ENCODE measurements at regions not wholly inside any gene's neighbourhood (a gene's known extent, or its start where the extent isn't known, plus 50 kb on each side); places are given as distances from the start of the nearest gene placed in this dataset.
"Not testable (repeated sequence)": the region's sequence is repeated elsewhere in the genome, so short reads cannot be mapped to it uniquely, and the experiment has no call there.

DNA sequence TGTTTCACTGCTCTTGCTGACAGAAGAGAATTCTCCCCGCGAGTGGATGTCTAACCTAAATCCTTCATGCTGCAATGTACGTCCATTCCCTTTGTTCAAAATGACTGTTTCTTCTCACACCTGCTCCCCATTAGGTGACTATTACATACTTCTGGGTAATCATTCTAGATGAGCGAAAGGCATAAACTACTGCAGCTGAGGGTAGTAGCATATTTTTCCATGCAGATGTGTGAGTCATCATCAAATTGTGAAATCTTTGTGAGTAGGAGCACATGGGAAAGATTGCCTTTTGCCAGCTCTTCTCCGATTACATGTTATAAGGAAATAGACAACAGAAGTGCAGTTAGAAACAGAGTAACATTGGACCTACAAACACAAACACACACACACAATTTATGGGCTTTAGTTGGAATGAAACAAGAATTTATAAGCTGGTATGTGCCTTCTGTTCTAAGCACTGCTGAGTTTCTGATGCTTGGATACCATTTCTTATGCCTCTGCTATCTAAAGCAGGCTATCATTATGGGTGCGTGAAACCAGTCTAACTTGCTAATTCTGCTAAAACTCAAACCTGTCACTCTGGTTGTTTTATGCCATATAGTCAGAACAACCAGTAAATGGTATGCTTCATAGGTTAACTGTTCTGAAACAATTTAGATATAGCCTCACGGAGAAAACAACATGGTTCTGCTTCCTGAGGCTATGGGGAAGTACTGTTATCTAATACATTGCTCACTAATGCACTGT lies 346.9 kb upstream of the PSMD7 start:
- DNase-seq: no peak

DNA sequence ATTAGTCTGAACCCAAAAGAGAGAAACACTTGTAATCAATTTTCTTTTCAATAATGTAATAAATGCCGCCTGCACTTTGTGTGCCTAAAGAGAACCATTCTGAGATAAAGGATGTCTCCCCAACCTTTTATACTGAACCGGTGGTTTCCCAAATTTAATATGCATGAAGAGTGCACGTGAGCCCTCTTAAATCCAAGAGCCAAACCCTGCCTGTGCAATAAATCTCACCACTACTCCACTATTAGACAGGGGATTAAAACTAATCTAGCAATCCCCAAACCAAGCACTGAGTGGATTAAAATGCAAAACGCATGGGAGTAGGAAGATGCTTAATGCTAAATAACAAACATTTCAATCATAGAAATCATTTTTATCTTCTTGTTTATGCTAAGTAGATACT lies 351.0 kb upstream of the PSMD7 start:
- DNase-seq: no peak

DNA sequence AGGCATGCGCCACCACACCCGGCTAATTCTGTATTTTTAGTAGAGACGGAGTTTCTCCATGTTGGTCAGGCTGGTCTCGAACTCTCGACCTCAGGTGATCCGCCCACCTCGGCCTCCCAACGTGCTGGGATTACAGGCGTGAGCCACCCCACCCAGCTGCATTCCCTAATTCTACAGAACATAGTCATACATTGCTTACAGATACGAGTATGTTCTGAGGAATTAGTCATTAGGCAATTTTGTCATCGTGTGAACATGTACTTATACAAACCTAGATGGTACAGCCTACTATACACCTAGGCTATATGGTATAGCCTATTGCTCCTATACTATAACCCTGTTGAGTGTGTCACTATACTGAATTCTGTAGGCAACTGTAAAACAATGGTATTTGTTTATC lies 353.4 kb upstream of the PSMD7 start:
- not testable (repeated sequence) for DNase-seq

DNA sequence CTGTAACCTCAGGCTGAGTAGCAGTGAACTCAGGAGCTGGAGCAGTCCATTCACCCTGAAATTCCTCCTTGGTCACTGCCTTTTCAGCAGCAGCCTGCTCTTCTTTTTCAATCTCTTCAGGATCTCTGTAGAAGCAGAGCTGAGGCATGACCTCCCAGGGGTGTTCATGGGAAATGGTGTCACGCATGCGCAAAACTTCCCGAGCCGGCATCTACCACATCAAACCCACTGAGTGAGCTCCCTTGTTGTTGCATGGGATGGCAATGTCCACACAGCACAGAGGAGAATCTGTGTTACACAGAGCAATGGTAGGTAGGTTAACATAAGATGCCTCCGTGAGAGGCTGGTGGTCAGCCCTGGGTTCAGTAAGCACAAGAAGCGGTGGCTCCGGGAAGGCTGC lies 355.8 kb upstream of the PSMD7 start:
- DNase-seq: not testable (repeated sequence)

DNA sequence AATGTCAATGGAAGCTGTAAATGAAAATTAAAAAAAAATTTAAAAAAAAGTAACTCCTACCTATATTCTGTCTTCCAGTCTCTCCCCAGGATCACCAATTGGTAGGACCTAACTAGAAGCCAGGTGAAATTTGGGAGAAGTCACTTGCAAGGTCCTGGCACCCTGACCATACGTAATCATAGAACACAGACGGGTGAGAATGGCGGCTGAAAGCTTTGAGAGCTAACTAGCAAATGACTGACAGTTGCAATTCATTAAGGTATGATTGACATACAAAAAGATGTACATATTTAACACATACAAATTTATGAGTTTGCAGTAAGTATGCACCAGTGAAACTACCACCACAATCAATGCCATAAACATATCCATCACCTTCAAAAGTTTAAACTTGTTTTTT lies 372.7 kb upstream of the PSMD7 start:
- DNase-seq: no peak

DNA sequence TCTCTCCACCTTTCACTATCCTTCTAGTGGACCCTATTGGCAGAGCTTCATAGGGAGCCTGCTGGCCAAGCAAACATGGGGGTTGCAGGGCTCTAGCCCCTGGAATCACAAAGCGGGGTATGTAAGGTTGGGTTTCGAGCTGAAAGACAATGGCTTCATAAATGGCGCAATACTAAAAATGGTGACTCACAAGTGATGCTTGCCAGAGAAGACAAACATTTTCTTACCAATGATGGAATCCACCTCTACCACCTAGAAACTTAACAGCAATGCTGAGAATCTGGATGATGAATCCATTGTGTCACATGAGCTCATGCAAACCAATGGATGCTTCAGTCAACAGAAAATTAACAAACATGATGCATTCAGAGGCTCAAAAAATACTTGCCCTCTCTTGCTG lies 375.3 kb upstream of the PSMD7 start:
- no peak for DNase-seq

DNA sequence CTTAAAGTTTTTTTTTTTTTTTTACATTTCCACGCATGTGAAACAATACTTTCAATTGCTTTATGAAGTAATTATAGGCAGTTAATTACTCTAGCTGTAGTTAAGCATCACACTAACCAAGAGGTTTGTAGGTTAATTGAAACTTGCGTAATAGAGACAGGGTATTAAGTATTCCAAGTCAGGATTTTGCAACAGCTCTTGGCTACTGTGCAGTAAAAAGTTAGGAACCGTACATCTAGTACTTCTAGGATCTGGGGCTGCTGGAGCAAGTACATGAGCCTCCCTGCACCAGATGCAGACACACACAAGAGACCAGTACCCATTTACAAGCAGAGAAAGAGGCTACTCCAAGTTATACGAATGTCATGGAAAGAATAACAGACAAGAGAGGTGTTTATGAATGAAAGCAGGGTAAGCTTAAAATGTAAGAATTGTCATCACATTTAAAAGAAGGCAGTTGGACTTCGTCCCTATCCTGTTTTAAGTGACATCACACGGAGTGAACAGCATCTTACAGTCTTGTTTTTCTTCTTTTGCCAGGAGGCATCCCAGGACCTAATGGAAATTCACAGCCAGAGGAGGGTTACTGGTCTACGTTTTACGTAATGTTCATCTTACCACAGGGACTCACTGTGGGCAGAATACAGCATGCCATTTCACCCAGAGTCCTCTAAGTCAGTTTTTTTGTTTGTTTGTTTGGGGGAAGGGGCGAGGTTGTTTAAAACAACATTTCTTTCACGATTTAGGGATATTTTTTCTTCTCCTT lies 379.6 kb upstream of the PSMD7 start:
- no peak for DNase-seq

DNA sequence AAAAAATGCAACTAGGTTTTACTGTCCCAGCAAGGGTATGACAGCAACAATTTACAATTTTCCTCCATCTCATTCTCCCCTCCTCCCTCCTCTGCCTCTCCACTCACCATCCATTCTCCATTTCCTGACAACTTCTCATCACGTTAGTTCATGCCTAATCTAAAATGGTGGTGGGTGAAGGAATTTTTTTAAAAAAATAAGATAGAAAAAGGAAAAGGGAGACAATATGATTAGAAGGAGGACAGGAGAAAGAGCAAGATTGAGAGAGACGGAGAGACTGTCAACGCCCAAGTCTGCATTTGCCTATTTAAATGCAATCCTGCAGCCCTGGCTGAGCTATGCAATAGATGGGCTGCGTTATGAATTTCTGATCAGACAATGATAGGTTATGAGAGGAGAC lies 380.7 kb upstream of the PSMD7 start:
- DNase-seq: no peak

DNA sequence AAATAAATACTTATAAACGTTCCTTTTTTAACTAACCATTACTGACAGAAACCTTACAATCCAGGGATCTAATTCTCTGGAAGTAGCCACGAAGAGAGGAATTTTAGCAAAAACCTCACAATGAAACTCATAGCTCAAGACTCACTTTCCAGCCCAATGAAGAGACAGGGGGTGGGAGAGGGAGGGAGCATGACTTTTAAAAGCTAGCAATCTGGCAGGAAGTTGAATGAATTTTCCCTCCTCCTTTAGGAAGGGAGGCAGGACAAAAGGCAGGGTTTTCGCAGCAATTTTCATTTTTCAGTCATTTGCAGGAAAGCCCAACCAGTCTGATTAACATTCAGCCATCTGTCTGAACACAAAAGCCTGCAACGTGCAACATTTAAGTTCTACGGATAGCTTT lies 381.5 kb upstream of the PSMD7 start:
- DNase-seq: no peak

DNA sequence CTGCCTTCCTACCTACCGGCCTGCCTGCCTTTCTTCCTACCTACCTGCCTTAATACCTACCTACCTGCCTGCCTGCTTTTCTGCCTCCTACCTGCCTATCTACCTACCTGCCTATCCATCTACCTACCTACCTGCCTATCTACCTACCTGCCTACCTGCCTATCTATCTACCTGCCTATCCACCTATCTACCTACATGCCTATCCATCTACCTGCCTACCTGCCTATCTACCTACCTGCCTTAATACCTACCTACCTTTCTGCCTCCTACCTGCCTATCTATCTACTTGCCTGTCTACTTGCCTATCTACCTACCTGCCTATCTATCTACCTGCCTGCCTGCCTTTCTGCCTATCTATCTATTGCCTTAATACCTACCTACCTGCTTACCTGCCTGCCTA lies 383.8 kb upstream of the PSMD7 start:
- DNase-seq: no peak

DNA sequence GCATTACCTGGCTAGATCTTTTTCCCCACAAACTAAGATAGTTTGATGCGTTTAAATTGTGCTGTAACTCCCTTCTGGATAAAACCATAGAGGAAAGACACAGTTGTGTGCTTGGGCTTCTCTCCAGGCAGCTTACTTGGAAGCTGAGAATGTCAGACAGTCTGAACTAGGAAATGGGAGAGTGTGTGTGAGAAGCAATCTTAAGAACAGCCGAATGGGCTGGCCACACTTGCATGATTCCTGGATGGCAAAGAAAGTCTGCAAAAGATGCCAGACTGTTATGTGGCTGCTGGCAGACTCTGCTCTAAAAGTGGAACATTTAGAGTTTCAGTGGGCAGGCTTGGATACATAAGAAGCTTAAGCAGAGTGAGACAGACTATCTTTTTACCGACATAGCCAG lies 384.3 kb upstream of the PSMD7 start:
- DNase-seq: no peak

DNA sequence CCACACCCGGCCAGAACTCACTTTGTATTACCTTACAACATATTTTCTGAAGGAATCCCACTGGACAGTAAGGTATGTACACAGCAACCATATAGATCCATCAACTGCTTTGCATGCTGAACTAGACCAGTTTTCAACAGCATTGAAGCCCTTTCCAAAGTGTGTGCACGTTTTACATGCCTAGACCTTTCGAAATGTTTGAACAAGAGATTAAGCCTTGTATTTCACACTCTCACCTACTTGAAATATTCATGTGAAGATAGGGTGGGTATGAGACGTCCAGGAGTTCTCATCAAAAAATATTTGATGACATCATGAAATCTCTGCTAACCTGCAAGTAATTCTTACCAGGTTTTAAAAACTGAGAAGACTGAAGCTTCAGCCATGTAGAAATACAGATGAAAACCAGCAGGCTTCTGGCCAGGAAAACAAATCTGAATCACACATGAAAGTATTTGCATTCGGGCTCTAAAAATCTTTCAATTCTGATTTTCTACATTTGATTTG lies 387.0 kb upstream of the PSMD7 start:
- DNase-seq: no peak

DNA sequence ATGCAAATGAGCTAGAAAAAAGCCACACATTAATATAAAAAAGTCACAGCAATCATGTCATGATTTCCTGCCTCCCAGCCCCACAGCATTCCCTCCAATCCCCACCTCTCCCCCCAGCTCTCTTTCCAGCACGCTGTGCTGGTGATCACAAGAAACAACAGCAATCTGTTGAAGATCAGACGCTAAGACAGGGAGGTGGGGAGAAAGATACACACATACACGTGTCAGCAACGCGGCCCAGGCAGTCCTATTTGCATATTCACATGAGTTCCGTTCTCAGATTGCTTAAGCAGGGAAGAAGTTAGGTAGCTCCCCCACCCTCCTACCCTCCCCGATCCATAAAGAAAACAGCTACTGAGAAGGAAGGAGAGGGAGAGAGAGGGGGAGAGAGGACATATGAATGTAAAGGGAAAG lies 405.5 kb upstream of the PSMD7 start:
- DNase-seq: no peak

DNA sequence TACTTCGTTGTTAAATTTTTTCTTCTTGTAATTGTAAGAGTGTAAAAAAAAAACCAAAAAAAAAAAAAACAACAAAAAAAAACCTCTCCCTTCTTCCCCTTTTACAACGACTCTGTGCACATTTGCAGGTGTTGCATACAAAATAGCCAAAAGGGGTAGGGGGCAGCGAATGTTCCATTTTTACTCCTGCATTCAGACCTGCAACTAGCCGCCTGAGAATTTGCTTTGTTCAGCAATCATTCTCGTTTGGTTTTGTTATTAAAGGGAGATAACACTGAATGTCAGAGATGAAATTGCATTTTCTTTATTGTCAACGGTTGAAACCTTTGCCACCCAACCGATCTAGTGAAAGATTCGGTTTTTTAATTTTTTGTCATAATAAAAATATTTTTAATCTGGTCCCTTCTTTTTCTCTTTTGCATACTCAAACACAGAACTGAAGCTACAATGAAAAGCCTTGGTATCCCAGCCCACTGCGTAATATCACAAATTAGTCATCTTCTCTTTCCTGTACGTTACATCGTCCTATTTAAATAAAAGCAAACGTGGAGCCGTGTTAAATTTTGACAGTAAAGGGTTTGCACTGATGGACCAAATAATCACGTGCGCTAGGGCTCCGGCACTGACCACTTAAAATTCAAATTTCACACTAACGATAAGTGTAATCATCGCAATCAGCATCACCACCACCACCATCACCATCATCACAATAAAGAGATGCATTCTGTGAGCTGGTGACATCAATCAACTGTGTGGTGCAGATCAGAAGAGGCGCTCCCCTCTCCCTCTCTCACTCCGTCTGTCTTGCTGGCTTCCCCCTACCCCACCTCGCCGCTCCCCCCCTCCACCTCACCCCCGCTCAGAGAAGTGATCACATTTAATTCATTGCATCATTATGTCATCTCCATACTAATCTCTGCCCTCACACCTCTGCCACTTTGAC lies 406.2 kb upstream of the PSMD7 start:
- no peak for DNase-seq

DNA sequence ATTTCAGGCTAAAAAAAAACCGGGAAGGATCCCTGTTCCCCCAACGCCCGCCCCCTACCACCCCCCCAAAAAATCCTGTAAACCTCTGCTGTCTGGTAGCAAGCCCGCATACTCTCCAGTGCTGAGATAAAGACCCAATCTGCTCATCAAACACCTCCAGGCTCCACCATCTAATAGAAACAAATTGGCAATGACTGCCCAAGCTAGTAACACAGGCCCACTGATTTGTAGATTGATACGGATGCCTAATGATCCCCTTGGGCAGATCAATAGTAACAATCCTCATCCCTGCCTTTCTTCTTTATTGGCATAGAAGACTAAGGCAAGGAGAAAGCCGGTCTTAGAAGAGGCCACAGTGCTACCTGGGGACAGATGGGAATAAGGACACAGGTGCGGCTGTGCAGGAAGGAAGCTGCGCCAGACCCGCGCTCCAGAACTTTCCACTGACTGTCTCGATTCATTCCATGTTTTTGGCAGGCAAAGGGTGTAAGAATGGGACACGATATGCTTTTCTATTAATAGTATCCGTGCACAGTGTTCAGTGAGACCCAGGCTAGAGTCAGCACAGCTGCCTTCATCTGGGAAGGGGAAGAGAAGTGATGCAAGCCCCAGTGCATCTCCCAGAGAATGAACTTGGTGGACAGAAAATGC lies 407.6 kb upstream of the PSMD7 start:
- DNase-seq: no peak

DNA sequence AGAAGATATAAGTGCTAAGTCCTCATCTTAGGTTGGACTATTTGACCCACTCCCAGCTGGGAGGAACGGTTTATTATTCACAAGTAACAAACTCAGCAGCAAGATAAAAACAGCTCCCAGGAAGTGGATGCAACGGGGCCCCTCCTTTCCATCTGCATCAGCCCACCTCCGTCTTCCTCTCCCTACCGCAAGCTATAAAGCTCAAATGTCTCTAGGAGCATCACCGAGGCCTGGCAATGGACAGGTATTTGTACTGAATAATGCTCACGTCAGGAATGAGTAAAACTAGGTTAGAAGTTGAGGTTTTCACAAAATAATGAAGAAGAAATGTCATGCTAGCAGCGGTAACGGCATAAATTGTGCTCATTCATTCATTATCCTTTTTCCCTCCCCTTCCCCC lies 408.7 kb upstream of the PSMD7 start:
- DNase-seq: no peak

DNA sequence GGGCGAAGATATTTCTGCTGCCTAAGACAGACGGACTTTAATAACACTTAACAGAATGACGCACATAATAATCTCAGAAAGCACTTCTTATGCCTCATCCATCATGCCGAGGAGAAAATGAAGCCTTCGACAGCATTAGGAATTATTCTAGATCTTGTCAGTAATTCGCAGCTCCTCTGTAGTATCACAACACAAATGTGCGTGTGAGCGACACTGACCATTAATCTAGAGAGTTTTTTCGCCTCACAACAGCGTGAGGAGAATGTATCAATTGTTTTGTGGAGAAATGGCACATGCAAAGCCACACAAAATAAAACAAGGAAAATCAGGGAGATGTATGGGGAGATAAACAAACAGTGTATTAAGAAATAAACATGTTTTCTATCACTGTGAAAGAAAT lies 410.2 kb upstream of the PSMD7 start:
- DNase-seq: no peak

DNA sequence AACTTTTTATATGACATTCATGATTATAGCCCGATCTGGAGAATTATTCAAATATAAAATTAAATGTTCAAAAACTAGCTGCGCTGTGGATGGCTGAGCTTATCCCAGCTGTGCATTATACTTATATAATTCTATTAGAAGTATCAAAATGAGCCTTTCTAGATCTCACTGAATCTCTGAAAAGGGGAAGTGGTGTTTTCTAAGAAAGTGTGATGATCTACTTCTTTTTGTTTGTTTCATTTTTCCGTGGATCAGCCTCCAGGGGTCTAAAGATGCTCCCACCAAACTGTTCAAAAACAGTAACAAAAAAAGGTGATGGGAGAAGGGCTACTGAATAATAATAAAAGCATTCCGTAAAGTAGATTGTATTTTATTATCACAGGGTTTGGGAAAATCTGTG lies 411.3 kb upstream of the PSMD7 start:
- DNase-seq: no peak

DNA sequence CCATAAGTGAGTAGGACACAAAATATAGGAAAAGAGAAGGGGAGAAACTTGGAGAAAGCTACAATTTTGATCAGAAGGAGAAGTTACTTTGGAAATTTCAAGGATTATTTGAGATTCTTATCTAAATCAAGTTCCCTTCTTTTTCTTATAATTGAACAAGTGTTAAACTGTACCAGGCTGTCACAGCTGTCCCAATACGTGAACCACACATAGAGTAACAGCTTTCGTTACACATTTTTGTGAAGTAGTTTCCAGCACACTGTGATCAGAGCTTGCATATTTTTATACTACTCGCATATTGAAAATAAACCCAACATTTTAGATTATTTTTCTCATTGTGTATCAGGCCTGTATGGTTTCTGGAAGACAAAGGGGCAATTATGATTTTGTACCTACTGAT lies 412.8 kb upstream of the PSMD7 start:
- no peak for DNase-seq

DNA sequence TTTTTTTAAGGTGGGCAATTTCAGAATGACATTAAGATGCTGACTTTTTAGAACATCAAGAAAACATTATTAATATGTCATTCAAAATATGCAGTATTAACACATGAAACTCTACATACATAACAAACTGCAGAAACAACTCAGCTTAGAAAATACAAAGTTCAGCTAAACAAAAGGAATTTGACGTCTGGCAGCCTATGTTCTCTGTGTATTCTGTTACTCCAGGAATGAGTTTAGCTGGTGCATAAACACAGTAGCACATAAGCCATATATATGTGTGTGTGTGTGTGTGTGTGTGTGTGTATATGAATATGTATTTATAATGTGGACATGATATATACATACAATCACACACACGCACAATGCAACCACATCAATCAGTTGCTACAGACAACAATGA lies 413.5 kb upstream of the PSMD7 start:
- no peak for DNase-seq

DNA sequence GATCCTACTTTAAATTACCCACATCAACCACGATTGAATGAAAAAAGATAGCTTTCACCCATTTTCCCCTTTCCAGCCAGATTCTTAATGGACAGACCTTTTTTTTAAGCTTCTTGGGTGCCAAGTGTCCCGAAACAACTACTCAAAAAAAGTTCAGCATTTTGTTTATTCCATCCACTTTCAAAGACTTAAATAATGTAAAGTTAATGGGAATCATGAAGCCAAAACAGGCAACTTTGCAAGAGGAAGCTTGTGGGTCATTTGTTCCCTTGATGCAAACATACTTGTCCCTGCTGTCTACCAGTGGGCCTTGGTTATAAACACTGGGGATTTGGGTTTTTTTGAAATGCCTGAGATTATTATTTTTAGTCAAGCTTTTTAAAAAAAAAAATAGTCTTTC lies 414.0 kb upstream of the PSMD7 start:
- no peak for DNase-seq

DNA sequence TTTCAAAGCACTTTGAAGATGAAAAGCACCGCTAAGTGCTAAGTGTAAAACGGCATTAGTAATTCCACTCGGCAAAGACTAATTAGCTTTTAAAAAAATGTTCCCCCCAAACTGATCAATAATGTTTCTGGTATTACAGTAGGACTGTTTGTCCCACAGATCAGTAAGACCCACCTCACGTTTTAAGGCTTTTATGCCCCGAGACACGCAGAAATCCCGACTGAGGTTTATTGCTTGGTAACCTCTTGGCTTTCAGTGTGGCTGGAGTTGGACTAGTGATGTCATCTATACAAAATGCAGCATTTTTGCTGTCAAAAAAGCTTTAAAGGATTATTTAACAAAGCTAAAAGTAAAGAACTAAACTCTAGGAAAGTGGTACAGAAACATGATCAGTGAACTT lies 414.6 kb upstream of the PSMD7 start:
- DNase-seq: no peak

DNA sequence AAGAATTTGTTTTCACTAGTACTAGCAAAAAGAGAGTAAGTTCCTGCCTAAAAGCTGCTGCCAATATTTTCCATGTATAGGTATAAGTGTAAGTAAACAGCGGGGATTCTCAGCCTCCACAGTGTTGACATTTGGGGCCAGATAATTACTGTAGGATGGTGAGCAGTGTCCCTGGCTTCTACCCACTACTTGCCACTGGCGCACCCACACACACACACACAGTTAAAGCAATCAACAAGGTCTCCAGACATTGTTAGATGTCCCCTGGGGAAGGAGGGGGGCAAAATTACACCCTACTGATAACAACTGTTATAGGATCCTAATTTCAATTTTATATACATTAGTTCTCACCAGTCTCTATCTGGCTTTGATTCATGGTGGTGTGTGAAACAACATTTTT lies 417.0 kb upstream of the PSMD7 start:
- DNase-seq: no peak

Measured in hematopoietic multipotent progenitor cell treated with erythropoietin and hydrocortisone succinate and interleukin-3 and kit ligand, for 6 days (in vitro differentiated cells).